Gastroesophageal sphincter (tissue), 3 donors: ENCODE measurements at regions not wholly inside any gene's neighbourhood (a gene's known extent, or its start where the extent isn't known, plus 50 kb on each side); places are given as distances from the start of the nearest gene placed in this dataset.

ENCODE experiments used
- CTCF ChIP-seq, 4 experiments: fragments of 200-600 bp in 2 of 4; fragments of 450-650 bp in 2 of 4; sonication (generic) in 1 of 4; IDR thresholded peaks; one replicate each; pipeline ENCODE4 v1.5.1; 2017 to 2019; ENCODE audit warnings: antibody characterized with exemption in 4 of 4, mild to moderate bottlenecking in 2 of 4, moderate library complexity in 2 of 4
- EP300 ChIP-seq: sonication (generic); formaldehyde crosslinking; IDR thresholded peaks from one replicate; pipeline ENCODE4 v1.6.1; 2017; ENCODE audit warnings: antibody characterized with exemption, mild to moderate bottlenecking
- POLR2A ChIP-seq, 2 donors: fragments of 450-650 bp; IDR thresholded peaks; one replicate each; pipeline ENCODE4 v1.6.1; 2017; ENCODE audit warnings: antibody characterized with exemption in 2 of 2, mild to moderate bottlenecking in 2 of 2, moderate library complexity in 1 of 2

GRCh38 chr2:181779288-181780021 is 99.1 kb upstream of the NEUROD1 start:
- TF ChIP-seq CTCF (IDR thresholded peaks at IDR 0.05), result no peak
- TF ChIP-seq POLR2A (IDR thresholded peaks at IDR 0.05), result no peak
- no peak for TF ChIP-seq EP300
